IPS-NIHi7 (cell line): ENCODE measurements at regions not wholly inside any gene's neighbourhood (a gene's known extent, or its start where the extent isn't known, plus 50 kb on each side); places are given as distances from the start of the nearest gene placed in this dataset.
"Not testable (repeated sequence)": the region's sequence is repeated elsewhere in the genome, so short reads cannot be mapped to it uniquely, and the experiment has no call there.

Source experiments
- DNase-seq: peaks from one replicate; pipeline ENCODE4 v3.0.0; 2012; ENCODE audit warnings: mixed read lengths; ENCODE audit errors: extremely low spot score

DNA sequence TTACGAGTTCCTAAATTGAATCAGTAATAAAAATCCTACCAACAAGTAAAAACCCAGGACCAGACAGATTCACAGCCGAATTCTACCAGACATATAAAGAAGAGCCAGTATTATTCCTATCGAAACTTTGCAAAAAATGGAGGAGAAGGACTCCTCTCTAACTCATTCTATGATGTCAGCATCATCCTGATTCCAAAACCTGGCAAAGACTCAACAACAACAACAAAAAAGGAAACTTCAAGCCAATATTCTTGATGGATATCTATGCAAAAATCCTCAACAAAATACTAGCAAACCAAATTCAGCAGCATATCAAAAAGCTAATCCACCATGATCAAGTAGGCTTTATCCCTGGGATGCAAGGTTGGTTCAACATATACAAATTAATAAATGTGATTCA is 84.6 kb upstream of the ADRB2 start:
- DNase-seq: not testable (repeated sequence)

GRCh38 chr5:148744380-148744779 is 82.0 kb upstream of the ADRB2 start:
- DNase-seq: not testable (repeated sequence)

GRCh38 chr5:148746826-148747535 is 79.4 kb upstream of the ADRB2 start:
- DNase-seq: no peak

DNA sequence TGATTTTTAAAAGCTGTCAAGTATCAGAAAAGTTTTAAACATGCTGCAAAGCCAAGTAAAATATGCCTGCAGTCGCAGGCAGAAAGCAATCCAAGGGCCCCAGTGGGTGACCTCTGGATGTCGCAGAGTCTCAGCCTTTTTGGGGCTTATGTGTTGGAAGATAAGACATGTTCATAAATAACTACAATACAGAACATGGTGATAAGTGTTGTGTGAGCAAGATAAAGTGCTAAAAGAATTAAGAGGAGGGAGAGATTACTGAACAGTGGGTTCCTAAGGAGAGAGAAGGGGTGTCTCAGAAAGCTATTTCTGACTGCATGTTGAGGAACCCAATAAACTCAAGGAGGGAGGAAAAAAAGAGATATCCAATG is 78.9 kb upstream of the ADRB2 start:
- no peak for DNase-seq

- no peak for DNase-seq
Measured at GRCh38 chr5:148748702-148749392, 77.6 kb upstream of the ADRB2 start.

DNA sequence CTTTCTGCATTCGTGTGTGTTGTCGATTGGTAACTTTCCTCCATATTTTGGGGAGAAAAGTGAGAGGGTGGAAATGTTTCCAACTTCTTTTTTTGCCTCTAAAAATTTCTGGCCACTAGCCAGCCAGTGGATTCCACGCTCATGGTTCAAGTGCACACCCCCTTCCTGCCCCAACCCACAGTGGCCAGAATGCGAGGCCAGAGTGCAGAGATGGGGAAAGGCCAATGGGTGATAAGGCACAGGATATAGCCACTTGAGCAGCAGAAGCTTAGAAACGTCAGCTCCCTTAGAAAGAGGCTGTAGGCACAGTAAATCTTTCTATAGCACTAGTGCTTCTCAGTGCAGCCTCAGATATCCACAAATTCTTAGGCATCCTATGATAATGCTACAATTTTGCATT is 75.8 kb upstream of the ADRB2 start:
- DNase-seq: no peak

DNA sequence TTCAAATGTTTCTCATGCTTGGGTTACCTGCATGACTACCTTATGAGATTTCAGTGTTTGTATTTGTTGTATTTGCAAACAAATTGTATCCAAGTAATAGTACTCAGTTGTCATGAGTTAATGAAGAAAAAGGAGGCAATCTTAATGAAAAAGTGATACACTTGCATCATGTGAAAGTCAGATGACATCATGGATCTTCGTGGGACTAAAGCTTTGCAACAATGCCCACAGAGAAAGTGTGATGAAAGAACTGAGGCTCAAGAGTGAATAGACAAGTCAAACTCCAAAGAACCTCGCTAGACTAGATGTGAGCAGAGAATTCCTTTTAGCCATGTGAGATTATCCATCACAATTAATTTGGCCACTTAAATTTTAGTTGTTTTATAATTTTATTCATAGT is 75.4 kb upstream of the ADRB2 start:
- no peak for DNase-seq

GRCh38 chr5:148752375-148752774 is 74.0 kb upstream of the ADRB2 start:
- not testable (repeated sequence) for DNase-seq

GRCh38 chr5:148759101-148759500 is 67.3 kb upstream of the ADRB2 start:
- DNase-seq: no peak

- DNase-seq: no peak
Measured at GRCh38 chr5:148760945-148761638, 65.3 kb upstream of the ADRB2 start.

- DNase-seq: no peak
Measured at GRCh38 chr5:148763996-148764395, 62.4 kb upstream of the ADRB2 start.

DNA sequence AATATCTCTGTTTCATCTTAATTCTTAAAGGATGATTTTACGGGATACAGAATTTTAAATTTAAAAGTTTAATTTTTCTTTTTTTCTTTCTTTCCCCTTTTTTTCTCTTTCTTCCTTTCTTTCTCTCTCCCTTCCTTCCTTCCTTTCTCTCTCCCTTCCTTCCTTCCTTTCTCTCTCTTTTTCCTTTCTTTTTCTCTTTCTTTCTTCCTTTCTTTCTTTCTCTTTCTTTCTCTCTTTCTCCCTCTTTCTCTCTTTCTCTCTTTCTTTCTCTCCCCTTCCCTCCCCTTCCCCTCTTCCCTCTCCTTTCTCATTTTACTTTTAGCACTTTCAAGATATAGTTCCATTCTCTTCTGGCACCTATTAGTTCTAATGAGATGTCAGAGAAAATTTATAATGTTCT is 61.4 kb upstream of the ADRB2 start:
- no peak for DNase-seq

DNA sequence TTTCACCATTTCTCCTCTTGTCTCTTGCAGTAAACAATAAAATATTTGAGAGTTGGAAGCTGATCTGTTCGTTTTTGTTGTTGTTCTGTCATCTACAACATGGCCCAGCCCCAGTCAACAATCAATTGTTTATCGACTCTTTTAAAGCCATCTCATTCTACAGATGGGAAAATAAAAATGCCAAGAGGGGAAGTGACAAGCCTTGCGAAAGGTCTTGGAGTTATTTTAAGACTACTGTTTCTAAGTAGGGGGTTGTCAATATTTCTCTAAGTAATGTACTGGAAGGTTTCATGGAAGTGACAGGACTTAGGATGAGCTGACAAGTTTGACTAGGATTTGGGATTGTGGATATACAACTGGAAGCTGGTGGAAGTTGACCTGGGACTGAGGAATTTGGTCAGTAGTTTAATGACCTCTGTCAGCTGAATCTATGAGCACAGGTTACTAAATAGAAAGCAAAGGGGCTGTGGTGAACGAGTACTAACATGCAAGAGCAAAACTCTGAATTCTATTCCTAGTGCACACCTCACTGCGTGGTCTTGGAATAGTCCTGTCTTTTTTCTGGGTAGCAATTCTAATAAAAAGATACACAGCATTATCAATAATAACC is 57.5 kb upstream of the ADRB2 start:
- DNase-seq: no peak

GRCh38 chr5:148769941-148770340 is 56.5 kb upstream of the ADRB2 start:
- no peak for DNase-seq

GRCh38 chr5:148774313-148774712 is 52.1 kb upstream of the ADRB2 start:
- DNase-seq: no peak

DNA sequence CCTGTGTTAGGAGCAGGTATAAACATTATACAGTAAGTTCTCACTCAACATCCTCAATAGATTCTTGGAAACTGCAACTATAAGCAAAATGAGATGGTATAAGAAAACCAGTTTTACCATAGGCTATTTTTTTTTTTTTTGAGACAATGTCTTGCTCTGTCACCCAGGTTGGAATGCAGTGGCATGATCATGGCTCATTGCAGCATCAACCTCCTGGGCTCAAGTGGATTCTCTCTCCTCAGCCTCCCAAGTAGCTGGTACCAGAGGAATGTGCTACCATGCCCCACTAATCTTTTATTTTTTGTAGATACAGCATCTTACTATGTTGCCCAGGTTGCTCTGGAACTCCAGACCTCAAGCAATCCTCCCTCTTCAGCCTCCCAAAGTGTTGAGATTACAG is 50.1 kb upstream of the ADRB2 start:
- no peak for DNase-seq
